NT2/D1 (cell line): ENCODE measurements at regions not wholly inside any gene's neighbourhood (a gene's known extent, or its start where the extent isn't known, plus 50 kb on each side); places are given as distances from the start of the nearest gene placed in this dataset.

Experiments
- SUZ12 ChIP-seq: IDR thresholded peaks from 2 replicates; pipeline ENCODE4 v1.6.1; 2011; ENCODE audit not compliant: insufficient read length, insufficient read depth; ENCODE audit errors: extremely low read depth
- ZNF274 ChIP-seq: IDR thresholded peaks from 2 replicates; pipeline ENCODE4 v1.6.1; 2011; ENCODE audit warnings: mild to moderate bottlenecking, low read depth, low read length

GRCh38 chr4:166277853-166278252 lies 404.8 kb downstream of the TLL1 start:
- TF ChIP-seq ZNF274 (no peak), SUZ12 (no peak)
